SIG-M5 treated with dmso at 0.1 percent for 504 hours (cell line): ENCODE measurements at regions not wholly inside any gene's neighbourhood (a gene's known extent, or its start where the extent isn't known, plus 50 kb on each side); places are given as distances from the start of the nearest gene placed in this dataset.
"Not testable (repeated sequence)": the region's sequence is repeated elsewhere in the genome, so short reads cannot be mapped to it uniquely, and the experiment has no call there.

ENCODE experiments used
- DNase-seq: peaks from one replicate; lab custom pipeline; 2025; ENCODE audit not compliant: unreplicated experiment; lab: John Stamatoyannopoulos, UW

DNA sequence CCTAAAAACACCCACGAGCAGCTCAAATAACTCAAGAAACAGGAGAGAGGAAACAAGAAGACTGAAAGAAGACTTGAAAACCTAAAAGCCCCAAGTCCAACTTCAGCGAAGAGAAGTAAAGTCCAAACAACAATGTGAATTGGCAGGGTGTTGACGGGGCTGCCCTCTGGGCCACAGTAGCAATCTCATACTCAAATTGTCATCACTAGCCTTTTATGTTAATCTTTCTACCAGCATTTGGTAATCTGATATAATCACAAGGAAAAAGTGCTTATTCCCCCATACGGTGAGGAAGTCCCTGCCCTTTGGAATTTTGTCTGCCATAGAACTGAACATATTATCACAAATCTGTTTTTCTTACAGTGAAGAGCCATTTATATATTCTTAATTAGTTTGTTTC is 51.5 kb upstream of the IFNE start:
- no peak for DNase-seq

DNA sequence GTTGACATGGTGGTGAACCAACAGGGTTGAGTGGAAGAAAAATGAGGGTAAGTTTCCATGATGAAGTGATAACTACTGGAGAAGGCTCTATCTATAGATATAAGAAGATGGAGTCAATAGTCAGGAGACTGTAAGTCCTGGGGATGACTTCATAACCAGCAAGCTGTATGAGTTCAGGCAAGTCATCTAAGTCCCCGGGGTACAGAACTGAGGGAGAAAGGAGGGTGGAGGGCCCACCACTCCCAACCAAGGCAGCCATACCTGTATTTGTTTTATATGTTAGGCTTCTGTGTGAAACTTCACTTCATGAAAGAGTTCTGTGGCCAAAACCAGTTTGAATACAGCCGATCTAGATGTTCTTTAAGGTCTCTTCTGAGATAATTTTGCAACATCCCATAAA is 53.3 kb upstream of the IFNE start:
- DNase-seq: no peak

DNA sequence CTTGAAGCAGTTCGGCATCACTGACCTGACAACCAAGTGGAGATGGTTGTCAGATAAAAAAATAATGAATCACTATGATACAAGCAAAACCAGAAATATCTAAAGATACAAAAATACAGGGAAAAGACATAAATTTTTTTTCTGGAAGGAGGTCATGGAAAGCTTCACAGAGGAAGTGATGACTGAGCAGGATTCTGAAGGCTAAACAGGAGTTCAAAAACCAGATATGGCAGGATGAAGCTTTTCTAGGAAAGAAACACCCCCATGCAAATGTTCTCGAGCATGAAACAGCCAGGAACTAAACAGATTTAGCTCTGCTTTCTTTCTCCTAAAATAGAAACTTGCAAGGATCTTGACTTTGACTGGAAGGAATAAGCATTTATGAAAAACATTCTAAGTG is 60.7 kb upstream of the IFNE start:
- no peak for DNase-seq

DNA sequence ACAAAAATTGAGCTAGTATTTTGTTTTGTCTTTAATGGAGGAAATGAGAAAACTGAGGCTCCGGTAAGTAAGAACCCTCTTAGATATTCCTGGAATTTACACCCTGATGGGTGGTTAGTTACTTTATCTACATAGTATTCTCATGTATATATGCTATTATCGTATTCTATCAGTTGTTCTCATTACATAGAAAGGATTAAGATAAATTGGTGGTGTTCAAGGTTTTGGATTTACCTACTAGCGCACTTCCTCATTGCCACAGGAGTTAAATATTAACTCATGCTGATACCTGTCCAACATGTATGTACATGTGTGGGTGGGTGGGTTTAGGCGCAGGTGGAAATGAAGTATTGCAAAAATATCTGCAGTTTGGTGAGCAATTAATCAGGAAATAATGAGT is 61.1 kb upstream of the IFNE start:
- DNase-seq: no peak

DNA sequence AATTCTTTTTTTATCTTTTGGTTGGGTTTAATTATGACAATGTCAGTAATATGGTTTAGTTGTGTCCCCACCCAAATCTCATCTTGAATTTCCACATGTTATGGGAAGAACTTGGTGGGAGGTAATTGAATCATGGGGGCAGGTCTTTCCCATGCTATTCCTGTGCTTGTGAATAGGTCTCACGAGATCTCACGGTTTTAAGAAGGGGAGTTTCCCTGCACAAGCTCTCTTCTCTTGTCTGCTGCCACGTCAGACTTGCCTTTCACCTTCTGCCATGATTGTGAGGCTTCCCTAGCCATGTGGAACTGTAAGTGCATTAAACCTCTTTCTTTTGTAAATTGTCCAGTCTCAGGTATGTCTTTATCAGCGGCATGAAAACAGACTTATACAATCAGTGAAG is 61.7 kb upstream of the IFNE start:
- DNase-seq: not testable (repeated sequence)

DNA sequence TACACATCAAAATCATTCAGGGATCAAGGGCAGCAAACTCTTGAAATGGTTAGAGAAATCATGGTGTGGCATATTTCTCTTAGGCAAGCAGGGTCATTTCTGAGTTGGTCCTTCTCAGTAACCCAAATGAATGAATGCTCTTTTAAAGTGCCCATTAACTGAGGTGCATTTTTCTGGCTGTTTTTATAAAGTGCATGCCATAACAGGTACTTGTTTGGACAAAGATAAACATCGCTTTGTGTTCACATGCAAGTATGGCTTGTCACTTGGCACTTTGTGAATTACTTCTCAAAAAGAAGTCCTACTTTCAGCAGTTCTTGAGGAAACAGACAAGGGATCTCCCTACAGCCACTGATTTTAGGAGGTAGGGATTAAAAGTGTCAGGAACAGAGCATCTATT is 64.8 kb upstream of the IFNE start:
- no peak for DNase-seq

- no peak for DNase-seq
Measured at GRCh38 chr9:21549251-21549765, 67.2 kb upstream of the IFNE start.

DNA sequence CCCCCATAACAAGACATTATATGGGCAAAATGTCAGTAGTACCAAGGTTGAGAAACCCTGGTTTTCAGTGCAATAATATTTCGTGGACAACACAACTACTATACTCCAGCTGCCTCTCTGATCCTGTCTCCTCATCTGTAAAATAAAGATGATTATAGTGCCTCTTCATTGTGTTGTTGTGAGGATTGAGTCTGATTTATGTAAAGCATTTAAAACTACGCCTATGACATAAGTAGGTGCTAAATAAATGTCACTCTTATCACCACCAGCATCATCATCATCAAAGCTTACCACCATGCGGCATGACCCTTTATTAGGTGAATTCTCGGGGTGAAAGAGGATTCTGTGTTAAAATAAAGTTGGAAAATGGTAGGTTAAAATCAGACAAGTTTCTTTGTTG is 67.8 kb upstream of the IFNE start:
- DNase-seq: no peak

GRCh38 chr9:21550392-21550791 is 68.3 kb upstream of the IFNE start:
- no peak for DNase-seq

DNA sequence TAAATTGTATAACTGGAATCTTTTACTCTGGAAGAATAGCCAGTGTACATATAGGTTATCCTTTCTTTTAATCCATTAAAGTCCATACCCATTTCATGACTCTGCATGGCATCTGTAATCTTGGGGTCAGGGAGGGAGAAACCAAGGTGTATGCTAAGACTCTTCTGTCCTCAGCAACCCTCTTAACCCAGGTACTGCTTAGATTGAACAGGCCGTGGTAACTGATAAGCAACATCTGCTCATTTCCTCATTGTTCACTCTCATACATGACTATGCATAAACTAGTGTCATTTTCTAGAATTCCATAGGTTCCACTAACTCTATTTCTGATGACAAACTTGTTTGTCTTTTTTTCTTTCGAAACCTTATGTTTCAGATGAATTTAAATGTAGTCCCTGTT is 69.3 kb upstream of the IFNE start:
- DNase-seq: no peak

- DNase-seq: no peak
Measured at GRCh38 chr9:21552244-21553170, 70.4 kb upstream of the IFNE start.

GRCh38 chr9:21553441-21553840 is 71.3 kb upstream of the IFNE start:
- DNase-seq: no peak

GRCh38 chr9:21554813-21555212 is 72.7 kb upstream of the IFNE start:
- no peak for DNase-seq

DNA sequence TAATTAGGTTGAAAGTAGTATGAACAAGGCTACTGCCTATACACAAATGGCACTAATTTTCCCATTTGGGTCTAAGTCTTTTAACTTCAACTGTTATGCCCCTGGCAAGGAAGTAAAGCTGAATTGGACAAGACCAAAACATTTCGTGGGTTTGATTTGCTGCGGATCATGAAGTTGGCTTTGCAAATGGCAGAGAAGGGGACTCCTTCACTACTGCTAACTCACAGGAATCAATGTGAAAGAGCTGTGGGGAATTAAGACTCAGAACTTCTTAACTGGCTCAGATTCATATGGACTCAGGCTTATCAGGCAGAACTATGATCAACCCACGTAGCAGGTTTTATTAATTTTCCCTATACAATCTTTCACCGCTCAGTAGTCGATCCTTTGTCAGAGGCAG is 73.8 kb upstream of the IFNE start:
- DNase-seq: no peak

GRCh38 chr9:21556581-21557427 is 74.7 kb upstream of the IFNE start:
- no peak for DNase-seq

DNA sequence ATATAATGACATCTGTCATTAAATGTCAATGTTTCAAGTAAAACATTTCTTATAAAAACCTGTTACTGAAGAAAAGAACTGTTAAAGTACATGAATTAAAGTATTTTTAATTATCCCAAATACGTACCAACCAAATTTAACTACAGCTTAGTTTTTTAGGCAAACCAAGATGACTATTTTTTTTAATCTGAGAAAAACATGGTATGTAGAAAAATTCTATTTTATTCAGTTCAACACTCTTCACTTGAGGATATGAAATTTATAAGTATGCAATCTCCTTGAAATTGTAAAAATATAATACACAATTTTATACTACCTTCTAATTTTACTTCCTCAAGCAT is 75.3 kb upstream of the IFNE start:
- DNase-seq: no peak

GRCh38 chr9:21558079-21558478 is 76.0 kb upstream of the IFNE start:
- DNase-seq: no peak

DNA sequence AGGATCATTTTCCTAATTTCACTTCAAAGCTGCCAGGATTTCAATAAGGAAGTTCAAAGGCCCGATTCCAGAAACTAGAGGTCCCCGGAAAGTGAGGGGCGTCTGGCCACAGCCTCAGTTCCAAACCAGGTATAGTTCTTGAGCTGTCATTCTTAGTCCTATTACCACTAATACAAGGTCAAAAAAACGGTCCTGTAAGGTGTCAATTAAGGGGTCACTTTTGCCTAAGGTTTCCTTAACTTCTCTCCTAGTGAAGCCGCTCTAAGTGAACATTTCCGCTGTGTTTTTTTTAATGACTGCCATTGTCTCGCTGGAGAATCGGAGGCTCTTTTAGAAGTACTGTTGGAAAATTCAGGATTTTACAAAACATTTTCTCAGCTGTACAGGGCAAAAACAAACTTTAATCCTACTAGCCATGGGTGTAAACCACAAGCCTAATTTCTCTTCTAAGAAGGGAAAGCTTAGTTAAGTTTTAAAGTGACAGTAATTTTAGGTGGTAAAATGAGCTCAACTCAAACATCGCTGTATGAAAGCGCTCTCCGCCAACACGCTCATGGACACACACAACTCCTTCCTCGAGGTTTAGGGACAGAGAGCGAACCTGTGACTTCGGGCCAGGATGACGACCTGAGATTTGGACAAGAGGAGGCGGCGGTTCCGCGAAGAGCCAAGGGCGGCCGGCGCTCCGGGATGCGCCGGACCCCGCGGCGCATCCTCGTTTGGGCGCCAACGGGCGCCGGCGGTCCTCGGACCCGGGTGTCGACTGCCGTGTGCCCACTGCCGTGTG is 76.7 kb upstream of the IFNE start:
- no peak for DNase-seq

GRCh38 chr9:21559402-21560280 is 77.5 kb upstream of the IFNE start:
- DNase-seq: no peak

DNA sequence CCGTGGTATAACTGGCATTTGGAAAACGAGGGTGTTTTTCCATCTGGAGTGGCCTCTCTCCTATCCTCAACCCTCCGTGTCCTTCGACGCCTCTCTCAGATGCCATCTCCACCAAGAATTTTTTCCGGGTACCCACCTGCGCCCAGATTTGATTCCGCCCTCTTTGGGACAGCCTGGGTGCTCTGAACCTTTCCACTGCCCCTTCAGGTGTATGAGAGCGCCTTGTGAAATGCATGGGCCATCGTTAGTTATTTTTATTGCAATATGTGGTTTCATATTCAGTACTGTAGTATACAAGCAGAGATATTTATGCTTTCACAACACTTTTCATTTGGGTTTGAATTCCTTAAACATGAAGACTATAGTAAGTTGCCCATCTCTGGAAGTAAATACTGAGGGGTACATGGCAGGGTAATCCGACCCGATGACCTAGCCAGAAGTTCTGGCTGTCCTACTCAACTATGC is 78.2 kb upstream of the IFNE start:
- DNase-seq: no peak
